NCI-H2029 (cell line): ENCODE measurements at regions not wholly inside any gene's neighbourhood (a gene's known extent, or its start where the extent isn't known, plus 50 kb on each side); places are given as distances from the start of the nearest gene placed in this dataset.

ENCODE experiments used
- DNase-seq: peaks from one replicate; lab custom pipeline; 2025; lab: John Stamatoyannopoulos, UW

- DNase-seq, result no peak
Measured at GRCh38 chr2:22238967-22239366, 1115.2 kb downstream of the TDRD15 start.

GRCh38 chr2:22247466-22247865 is 1123.7 kb downstream of the TDRD15 start:
- DNase-seq, result no peak

GRCh38 chr2:22248851-22249250 is 1125.1 kb downstream of the TDRD15 start:
- DNase-seq, result no peak

DNA sequence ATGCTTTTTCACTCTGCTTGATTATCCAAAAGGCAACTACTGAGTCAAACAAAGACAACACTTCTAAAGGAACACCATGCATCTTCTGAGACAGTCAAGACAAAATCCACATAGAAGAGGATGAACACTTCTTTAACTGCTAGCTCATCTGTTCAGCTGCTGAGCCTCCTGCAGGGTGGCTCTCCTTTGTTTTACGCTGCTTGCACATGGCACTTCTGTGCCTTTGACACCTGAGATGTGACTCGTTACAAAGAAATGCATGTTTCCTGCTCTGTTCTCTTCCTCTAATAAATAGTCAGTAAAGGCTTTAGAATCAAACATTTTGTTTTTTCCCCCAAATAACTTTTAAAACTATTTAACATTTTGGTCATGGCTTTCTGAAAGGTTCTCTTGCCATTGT is 1129.4 kb downstream of the TDRD15 start:
- no peak for DNase-seq

- no peak for DNase-seq
Measured at GRCh38 chr2:22261165-22261564, 1123.8 kb upstream of the KLHL29 start.

GRCh38 chr2:22270341-22270740 is 1114.6 kb upstream of the KLHL29 start:
- no peak for DNase-seq

- no peak for DNase-seq
Measured at GRCh38 chr2:22273853-22274252, 1111.1 kb upstream of the KLHL29 start.

GRCh38 chr2:22274661-22275060 is 1110.3 kb upstream of the KLHL29 start:
- no peak for DNase-seq

GRCh38 chr2:22276696-22277095 is 1108.3 kb upstream of the KLHL29 start:
- DNase-seq, result no peak

DNA sequence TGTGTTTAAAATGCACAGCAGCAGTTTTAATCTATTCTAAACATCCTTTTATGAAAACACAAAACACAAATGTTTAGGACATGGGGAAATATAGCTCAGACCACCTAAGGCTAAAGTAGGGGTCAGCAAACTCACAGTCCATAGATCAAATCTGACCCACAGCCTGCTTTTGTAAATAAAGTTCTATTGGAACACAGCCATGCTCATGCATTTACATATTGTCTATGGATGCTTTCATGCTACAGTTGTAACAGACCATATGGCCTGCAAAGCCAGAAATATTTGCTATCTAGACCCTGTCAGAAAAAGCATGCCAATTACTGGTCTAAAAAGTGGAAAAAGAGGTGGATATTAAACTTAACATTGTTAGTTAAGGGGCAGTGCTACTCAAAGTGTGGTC is 1105.4 kb upstream of the KLHL29 start:
- no peak for DNase-seq

- DNase-seq, result no peak
Measured at GRCh38 chr2:22281033-22281432, 1103.9 kb upstream of the KLHL29 start.

- no peak for DNase-seq
Measured at GRCh38 chr2:22282220-22282619, 1102.8 kb upstream of the KLHL29 start.

GRCh38 chr2:22282916-22283315 is 1102.1 kb upstream of the KLHL29 start:
- no peak for DNase-seq

DNA sequence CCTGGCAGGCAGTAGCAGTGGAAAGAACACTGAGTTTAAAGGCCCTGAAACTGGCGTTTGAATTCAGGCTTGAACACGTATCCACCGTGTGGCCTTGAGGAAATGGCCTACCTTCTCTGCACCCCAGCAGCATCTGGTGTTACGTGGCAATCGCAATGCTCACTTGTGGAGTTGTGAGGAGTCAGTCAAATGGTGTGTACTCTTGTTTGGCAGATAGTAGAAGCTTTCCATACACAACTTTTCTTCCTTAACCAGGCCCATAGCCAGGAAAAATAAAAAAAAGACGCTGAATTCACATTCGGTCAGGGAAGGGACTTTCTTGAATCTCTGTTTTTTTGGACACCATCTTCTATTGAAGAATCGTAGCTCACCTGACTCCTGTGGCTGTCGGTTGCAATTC is 1101.5 kb upstream of the KLHL29 start:
- DNase-seq, result no peak

DNA sequence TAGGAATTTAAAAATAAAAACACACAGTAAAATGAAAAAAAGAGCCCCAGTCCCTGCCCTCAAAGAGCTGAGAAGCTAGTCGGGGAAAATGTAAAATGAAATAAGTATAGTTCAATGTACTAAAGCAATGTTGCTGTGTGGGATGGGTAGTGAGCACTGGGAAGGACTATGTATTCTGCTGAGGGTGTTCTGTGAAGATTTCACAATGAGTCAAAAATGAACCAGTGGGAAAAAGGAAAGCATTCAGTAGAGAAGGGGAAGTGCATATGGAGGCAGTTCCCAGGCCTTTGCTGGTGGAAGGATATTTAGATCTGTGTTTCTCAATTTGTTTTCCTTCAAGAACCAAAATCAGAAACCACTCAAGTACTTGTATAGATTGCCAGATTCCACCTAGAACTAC is 1094.7 kb upstream of the KLHL29 start:
- no peak for DNase-seq

- DNase-seq, result no peak
Measured at GRCh38 chr2:22290909-22291473, 1094.0 kb upstream of the KLHL29 start.

GRCh38 chr2:22301228-22301627 is 1083.8 kb upstream of the KLHL29 start:
- no peak for DNase-seq

GRCh38 chr2:22326250-22326649 is 1058.7 kb upstream of the KLHL29 start:
- no peak for DNase-seq

- DNase-seq, result no peak
Measured at GRCh38 chr2:22329211-22330154, 1055.5 kb upstream of the KLHL29 start.

DNA sequence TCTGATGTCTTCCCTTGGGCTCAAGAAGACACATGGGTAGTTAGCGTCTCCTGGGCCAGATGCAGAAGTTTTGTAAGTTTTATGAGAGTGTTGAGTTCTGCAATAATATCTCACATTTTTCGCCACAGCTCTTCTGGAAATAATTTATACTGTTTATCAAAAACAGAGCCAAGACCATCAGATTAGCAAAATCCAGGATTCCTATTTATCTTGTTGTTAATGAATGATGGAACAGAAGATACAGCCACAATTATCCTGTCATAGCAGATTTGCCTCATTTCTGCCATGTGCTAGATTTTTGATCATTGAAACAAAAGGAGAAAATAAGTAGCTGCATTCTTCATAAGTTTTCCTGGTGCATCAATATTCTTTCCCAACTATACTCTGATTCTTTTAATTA is 1048.6 kb upstream of the KLHL29 start:
- no peak for DNase-seq

- no peak for DNase-seq
Measured at GRCh38 chr2:22340716-22341115, 1044.3 kb upstream of the KLHL29 start.

GRCh38 chr2:22347306-22347705 is 1037.7 kb upstream of the KLHL29 start:
- DNase-seq, result no peak

DNA sequence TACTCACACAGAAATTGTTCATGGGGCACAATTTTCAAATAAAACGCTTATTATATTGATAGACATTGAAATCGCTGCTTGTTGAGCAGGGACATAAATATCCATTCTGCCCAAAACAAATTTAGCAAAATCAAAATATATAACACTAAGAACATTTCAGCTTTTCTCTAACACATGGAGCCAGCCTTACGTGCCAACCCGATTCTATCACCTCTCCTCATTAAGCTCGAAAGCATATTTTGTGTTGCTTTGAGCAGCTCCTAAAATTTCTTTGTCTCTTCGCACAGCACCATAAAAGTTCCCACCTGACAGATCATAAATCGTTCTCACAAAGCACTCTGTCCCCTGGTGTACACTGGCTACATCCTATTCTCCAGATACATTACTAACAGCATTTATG is 1034.4 kb upstream of the KLHL29 start:
- no peak for DNase-seq
